T-cell (primary cell): ENCODE measurements at regions not wholly inside any gene's neighbourhood (a gene's known extent, or its start where the extent isn't known, plus 50 kb on each side); places are given as distances from the start of the nearest gene placed in this dataset.

Experiments
- ATAC-seq, 4 experiments: fragments of 200-7000 bp in 3 of 4; fragments of 150-1000 bp in 1 of 4; cut with Tn5 transposase; replicated peaks in 1 of 4; 1 replicate in 3 of 4; 2 replicates in 1 of 4; pipeline ENCODE4 v1.10.0; 2021; ENCODE audit warnings: moderate library complexity in 3 of 4, mild to moderate bottlenecking in 2 of 4, moderate number of reproducible peaks in 1 of 4
- CTCF ChIA-PET, 2 donors: fragments of 300-600 bp; sonication (Branson Sonifier 250); formaldehyde crosslinking; loops; one replicate each; lab custom pipeline; 2022; ENCODE audit warnings: antibody characterized with exemption in 2 of 2; lab: Charles Lee
- POLR2A ChIA-PET, 2 donors: fragments of 300-600 bp; sonication (Branson Sonifier 250); formaldehyde crosslinking; loops; one replicate each; lab custom pipeline; 2022; ENCODE audit warnings: antibody characterized with exemption in 2 of 2; lab: Charles Lee
- DNase-seq, 35 experiments: peaks; one replicate each; pipeline versions ENCODE4 v3.0.0 to v3.0.0-alpha.2; 2013 to 2023
- H3K27ac ChIP-seq: one replicate; pipeline ENCODE4 v1.5.1; 2013; ENCODE audit warnings: low read length
- H3K27me3 ChIP-seq, 2 experiments: replicated peaks in 1 of 2; 1 replicate in 1 of 2; 2 replicates in 1 of 2; pipeline versions ENCODE4 v1.6.1 to v1.7.0; 2013; ENCODE audit warnings: low read length in 1 of 2, mixed read lengths in 1 of 2; ENCODE audit not compliant: control insufficient read depth in 2 of 2, insufficient read depth in 2 of 2; ENCODE audit errors: extremely low read depth in 1 of 2
- H3K36me3 ChIP-seq, 2 donors: 1 replicate in 1 of 2; 2 replicates in 1 of 2; pipeline versions ENCODE4 v1.6.1 to v1.7.0; 2013; ENCODE audit warnings: low read length in 1 of 2; ENCODE audit not compliant: control insufficient read depth in 2 of 2, insufficient read depth in 1 of 2; ENCODE audit errors: extremely low read depth in 1 of 2
- H3K4me1 ChIP-seq, 2 experiments: 1 replicate in 1 of 2; 2 replicates in 1 of 2; pipeline versions ENCODE4 v1.6.1 to v1.7.0; 2013; ENCODE audit warnings: low read length in 2 of 2, mixed read lengths in 1 of 2; ENCODE audit not compliant: insufficient read depth in 2 of 2, control insufficient read depth in 1 of 2; ENCODE audit errors: extremely low read depth in 1 of 2
- H3K4me3 ChIP-seq, 2 donors: 1 replicate in 1 of 2; 2 replicates in 1 of 2; pipeline versions ENCODE4 v1.5.1 to v1.7.0; 2013; ENCODE audit warnings: mild to moderate bottlenecking in 2 of 2, low read length in 1 of 2, moderate library complexity in 1 of 2; ENCODE audit not compliant: control insufficient read depth in 1 of 2; ENCODE audit errors: extremely low read depth in 1 of 2
- H3K9me3 ChIP-seq: 2 replicates; pipeline ENCODE4 v1.7.0; 2013
- H3K27ac Mint-ChIP-seq, 2 donors: one replicate each; pipeline ENCODE4 v1.8.0; 2020 to 2021; ENCODE audit warnings: mild to moderate bottlenecking in 2 of 2, mixed read lengths in 2 of 2
- H3K27me3 Mint-ChIP-seq, 2 donors: one replicate each; pipeline ENCODE4 v1.8.0; 2021 to 2022; ENCODE audit warnings: mixed read lengths in 2 of 2
- H3K36me3 Mint-ChIP-seq: one replicate; pipeline ENCODE4 v1.8.0; 2021; ENCODE audit warnings: mixed read lengths
- H3K4me1 Mint-ChIP-seq, 3 donors: one replicate each; pipeline ENCODE4 v1.8.0; 2020 to 2022; ENCODE audit warnings: mixed read lengths in 3 of 3, mild to moderate bottlenecking in 1 of 3
- H3K4me3 Mint-ChIP-seq, 3 donors: one replicate each; pipeline ENCODE4 v1.8.0; 2020 to 2022; ENCODE audit warnings: mild to moderate bottlenecking in 3 of 3, mixed read lengths in 3 of 3, moderate library complexity in 3 of 3
- H3K9me3 Mint-ChIP-seq, 3 donors: one replicate each; pipeline ENCODE4 v1.8.0; 2020 to 2022; ENCODE audit warnings: mixed read lengths in 3 of 3
- WGBS: methylation state at CpG from one replicate; pipeline ENCODE4 v1.1.5; 2013; ENCODE audit warnings: missing lambda C conversion rate; ENCODE audit not compliant: insufficient coverage; 5-methylcytosine and 5-hydroxymethylcytosine counted together

GRCh38 chr10:2972216-2972615 is 95.1 kb upstream of the PFKP start:
- H3K27me3 ChIP-seq: peaks cover 0 to 3% of the 10 kb centered on the region in 2 experiments
- Mint-ChIP-seq H3K9me3 (no peaks in the 10 kb centered on the region), H3K4me1 (no peaks in the 10 kb centered on the region), H3K4me3 (no peak overlapping the region), H3K36me3 (no peaks in the 10 kb centered on the region), H3K27me3 (peaks cover 0 to 6% of the 10 kb centered on the region in 2 donors), H3K27ac (no peak overlapping the region)
- ATAC-seq (no peak), DNase-seq (no peak)
- H3K9me3 ChIP-seq: no peaks in the 10 kb centered on the region
- CTCF ChIA-PET: no interaction called here
- 81% methylated on average over 3 of the region's 7 CpGs for WGBS
- POLR2A ChIA-PET: no interaction called here
- H3K36me3 ChIP-seq: no peaks in the 10 kb centered on the region
- H3K4me3 ChIP-seq: no peak overlapping the region
- H3K27ac ChIP-seq: no peak overlapping the region
- H3K4me1 ChIP-seq: no peaks in the 10 kb centered on the region

DNA sequence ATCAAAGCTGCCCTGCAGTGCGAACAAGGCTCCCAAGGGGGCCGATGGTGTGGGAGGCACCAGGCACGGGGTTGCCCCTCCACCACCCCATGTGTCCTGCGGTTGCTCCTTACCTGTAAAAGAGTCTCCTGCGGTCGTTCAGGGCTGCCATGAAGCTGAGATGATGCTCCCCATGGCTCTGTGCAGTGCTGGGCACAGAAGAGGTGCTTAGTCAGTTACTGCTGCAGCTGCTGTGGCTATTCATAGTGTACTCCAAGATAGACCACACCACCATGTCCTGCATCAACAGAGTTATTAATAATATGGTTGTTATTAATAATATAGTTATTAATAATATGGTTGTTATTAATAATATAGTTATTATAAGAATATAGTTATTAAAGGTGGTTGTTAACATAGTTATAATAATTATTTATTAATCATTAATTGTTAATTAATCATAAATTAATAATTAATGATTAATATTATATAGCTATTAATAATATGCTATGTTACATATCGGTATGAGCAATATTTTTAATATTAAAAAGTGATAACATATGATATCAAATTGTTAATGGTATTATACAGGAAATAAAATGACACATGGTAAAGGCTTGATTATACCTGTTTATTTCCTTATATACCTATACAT is 97.0 kb upstream of the PFKP start:
- Histone ChIP-seq H3K36me3 (no peaks in the 10 kb centered on the region), H3K4me3 (no peak overlapping the region), H3K9me3 (no peaks in the 10 kb centered on the region), H3K27me3 (peaks cover 0 to 3% of the 10 kb centered on the region in 2 experiments), H3K27ac (no peak overlapping the region), H3K4me1 (no peaks in the 10 kb centered on the region)
- ChIA-PET CTCF (no interaction called here), POLR2A (no interaction called here)
- H3K36me3 Mint-ChIP-seq: no peaks in the 10 kb centered on the region
- DNase-seq (no peak), ATAC-seq (no peak)
- no peaks in the 10 kb centered on the region for H3K9me3 Mint-ChIP-seq
- H3K27ac Mint-ChIP-seq: no peak overlapping the region
- H3K4me1 Mint-ChIP-seq: no peaks in the 10 kb centered on the region
- peaks cover 9 to 10% of the 10 kb centered on the region in 2 donors for H3K27me3 Mint-ChIP-seq
- WGBS: no CpG with 5 or more reads among the region's 7 CpGs
- H3K4me3 Mint-ChIP-seq: no peak overlapping the region

- Mint-ChIP-seq H3K9me3 (peaks cover 0 to 4% (median 0%) of the 10 kb centered on the region in 3 donors), H3K36me3 (no peaks in the 10 kb centered on the region), H3K27me3 (peaks cover 12% of the 10 kb centered on the region in 2 donors), H3K27ac (no peak overlapping the region), H3K4me1 (no peaks in the 10 kb centered on the region), H3K4me3 (no peak overlapping the region)
- Histone ChIP-seq H3K9me3 (no peaks in the 10 kb centered on the region), H3K27ac (no peak overlapping the region), H3K4me1 (no peaks in the 10 kb centered on the region), H3K36me3 (no peaks in the 10 kb centered on the region), H3K27me3 (peaks cover 0 to 4% of the 10 kb centered on the region in 2 experiments), H3K4me3 (no peak overlapping the region)
- ChIA-PET CTCF (interaction anchor here in 1 of 2 donors (0.6 kb wide), 1 partner anchor 684 kb away, joined by 3 read pairs; no protein-coding TSS in a partner anchor), POLR2A (interaction anchor here in 1 of 2 donors (0.6 kb wide), 1 partner anchor 9 kb away, joined by 9 read pairs; no protein-coding TSS in a partner anchor)
- 93% methylated on average over 5 of the region's 9 CpGs for WGBS
- ATAC-seq (no peak), DNase-seq (no peak)
Measured at GRCh38 chr10:2968401-2969058, 98.8 kb upstream of the PFKP start.

- no peaks in the 10 kb centered on the region for H3K36me3 ChIP-seq
- H3K27me3 ChIP-seq: peaks cover 0 to 12% of the 10 kb centered on the region in 2 experiments
- H3K4me1 Mint-ChIP-seq: no peaks in the 10 kb centered on the region
- ChIA-PET CTCF (no interaction called here), POLR2A (no interaction called here)
- H3K4me3 Mint-ChIP-seq: no peak overlapping the region
- no peak for DNase-seq
- no peaks in the 10 kb centered on the region for H3K4me1 ChIP-seq
- H3K27ac ChIP-seq: no peak overlapping the region
- peaks cover 0 to 4% (median 0%) of the 10 kb centered on the region in 3 donors for H3K9me3 Mint-ChIP-seq
- no peak overlapping the region for H3K27ac Mint-ChIP-seq
- WGBS: 93% methylated on average over 1 of the region's 4 CpGs
- no peak overlapping the region for H3K4me3 ChIP-seq
- no peak for ATAC-seq
- H3K36me3 Mint-ChIP-seq: no peaks in the 10 kb centered on the region
- peaks cover 13 to 15% of the 10 kb centered on the region in 2 donors for H3K27me3 Mint-ChIP-seq
- H3K9me3 ChIP-seq: no peaks in the 10 kb centered on the region
Measured at GRCh38 chr10:2966134-2966533, 101.2 kb upstream of the PFKP start.

DNA sequence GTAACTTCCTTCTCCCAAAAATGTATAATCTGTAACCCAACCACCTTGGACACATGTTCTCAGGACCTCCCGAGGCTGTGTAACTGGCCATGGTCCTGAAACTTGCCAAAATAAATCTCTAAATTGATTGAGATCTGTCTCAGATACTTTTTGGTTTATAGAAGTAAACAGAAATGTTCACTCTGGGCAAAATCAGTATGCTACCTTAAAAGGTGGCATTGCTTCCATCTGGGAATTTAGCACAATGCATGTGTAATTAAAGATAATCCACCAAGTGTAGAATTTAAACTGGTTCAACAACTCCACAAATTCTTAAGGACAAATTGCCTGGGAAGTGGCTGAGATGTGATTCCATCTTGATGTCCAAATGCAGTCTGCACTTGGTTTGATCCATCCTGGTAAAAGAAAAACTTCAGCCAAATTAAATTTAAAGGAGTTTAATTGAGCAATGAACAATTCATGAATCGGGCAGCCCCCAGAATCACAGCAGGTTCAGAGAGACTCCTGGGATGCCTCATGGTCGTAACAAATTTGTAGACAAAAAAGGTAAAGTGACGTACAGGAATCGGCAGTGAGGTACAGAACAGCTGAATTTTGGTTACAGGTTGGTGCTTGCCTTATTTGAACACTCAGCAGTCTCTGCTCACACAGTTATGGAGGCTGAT is 102.6 kb upstream of the PFKP start:
- ChIA-PET POLR2A (no interaction called here), CTCF (no interaction called here)
- Histone ChIP-seq H3K27me3 (peaks cover 0 to 12% of the 10 kb centered on the region in 2 experiments), H3K27ac (no peak overlapping the region), H3K36me3 (no peaks in the 10 kb centered on the region), H3K4me3 (no peak overlapping the region), H3K4me1 (no peaks in the 10 kb centered on the region), H3K9me3 (no peaks in the 10 kb centered on the region)
- WGBS: 81% methylated on average over 4 of the region's 5 CpGs
- no peaks in the 10 kb centered on the region for H3K4me1 Mint-ChIP-seq
- no peaks in the 10 kb centered on the region for H3K36me3 Mint-ChIP-seq
- peaks cover 0 to 4% (median 0%) of the 10 kb centered on the region in 3 donors for H3K9me3 Mint-ChIP-seq
- no peak overlapping the region for H3K27ac Mint-ChIP-seq
- DNase-seq: no peak
- H3K27me3 Mint-ChIP-seq: peaks cover 12 to 21% of the 10 kb centered on the region in 2 donors
- no peak overlapping the region for H3K4me3 Mint-ChIP-seq
- ATAC-seq: no peak

DNA sequence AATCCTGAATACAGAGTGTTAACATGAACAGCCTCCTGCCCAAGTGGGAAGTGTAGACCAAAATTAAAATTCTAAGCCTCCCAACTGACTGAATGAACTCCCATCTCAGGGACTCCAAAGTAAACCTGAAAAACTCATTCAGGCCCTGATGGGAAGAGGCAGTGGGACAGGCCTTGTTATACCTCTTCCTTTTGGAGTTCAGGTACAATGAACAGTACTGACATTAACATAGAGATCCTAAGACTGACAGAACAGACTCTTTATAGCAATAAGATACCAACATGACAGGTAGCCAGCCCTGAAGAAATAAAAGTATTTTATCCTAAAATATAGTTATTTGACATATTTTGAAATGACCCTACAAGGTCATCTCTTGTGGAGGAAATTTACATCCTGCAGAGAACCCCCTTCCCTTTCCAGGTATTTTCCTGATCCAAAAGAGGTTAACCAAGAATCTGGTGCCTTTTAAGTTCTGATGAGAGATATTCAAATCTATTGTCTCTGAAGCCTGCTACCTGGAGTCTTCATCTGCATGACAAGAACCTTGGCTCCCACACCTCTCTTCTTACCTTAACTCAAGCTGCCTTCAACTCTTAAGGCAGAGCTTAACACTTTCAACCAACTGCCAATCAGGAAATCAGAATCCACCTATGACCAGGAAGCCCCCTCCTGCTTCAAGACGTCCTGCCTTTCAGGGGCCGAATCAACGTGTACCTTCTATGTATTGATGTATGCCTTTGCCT is 103.3 kb upstream of the PFKP start:
- no peaks in the 10 kb centered on the region for H3K4me1 ChIP-seq
- no peak overlapping the region for H3K4me3 Mint-ChIP-seq
- H3K9me3 Mint-ChIP-seq: peaks cover 0 to 4% (median 0%) of the 10 kb centered on the region in 3 donors
- H3K27ac Mint-ChIP-seq: no peak overlapping the region
- no peaks in the 10 kb centered on the region for H3K4me1 Mint-ChIP-seq
- H3K36me3 ChIP-seq: no peaks in the 10 kb centered on the region
- H3K27ac ChIP-seq: no peak overlapping the region
- ChIA-PET CTCF (no interaction called here), POLR2A (no interaction called here)
- peaks cover 13 to 25% of the 10 kb centered on the region in 2 donors for H3K27me3 Mint-ChIP-seq
- no peaks in the 10 kb centered on the region for H3K9me3 ChIP-seq
- no peak for ATAC-seq
- no peaks in the 10 kb centered on the region for H3K36me3 Mint-ChIP-seq
- WGBS: 40% methylated on average over 2 of the region's 3 CpGs
- peaks cover 0 to 13% of the 10 kb centered on the region in 2 experiments for H3K27me3 ChIP-seq
- H3K4me3 ChIP-seq: no peak overlapping the region
- DNase-seq: no peak
